OCI-LY1 (cell line): ENCODE measurements at regions not wholly inside any gene's neighbourhood (a gene's known extent, or its start where the extent isn't known, plus 50 kb on each side); places are given as distances from the start of the nearest gene placed in this dataset.

ENCODE experiments used
- EZH2 ChIP-seq: fragments of 200-600 bp; sonication (generic), shearing (Covaris generic); IDR thresholded peaks from 2 replicates; pipeline ENCODE4 v1.8.0; 2017; ENCODE audit warnings: borderline replicate concordance, mixed run types, mild to moderate bottlenecking, antibody characterized with exemption, low read length, moderate library complexity, mixed read lengths
- TF ChIP-seq, protein P1 (sequence below): fragments of 200-600 bp; sonication (generic), shearing (Covaris generic); IDR thresholded peaks from 2 replicates; pipeline ENCODE4 v1.5.1; 2017; ENCODE audit warnings: mild to moderate bottlenecking, antibody characterized with exemption, low read length, moderate library complexity, mixed read lengths

DNA sequence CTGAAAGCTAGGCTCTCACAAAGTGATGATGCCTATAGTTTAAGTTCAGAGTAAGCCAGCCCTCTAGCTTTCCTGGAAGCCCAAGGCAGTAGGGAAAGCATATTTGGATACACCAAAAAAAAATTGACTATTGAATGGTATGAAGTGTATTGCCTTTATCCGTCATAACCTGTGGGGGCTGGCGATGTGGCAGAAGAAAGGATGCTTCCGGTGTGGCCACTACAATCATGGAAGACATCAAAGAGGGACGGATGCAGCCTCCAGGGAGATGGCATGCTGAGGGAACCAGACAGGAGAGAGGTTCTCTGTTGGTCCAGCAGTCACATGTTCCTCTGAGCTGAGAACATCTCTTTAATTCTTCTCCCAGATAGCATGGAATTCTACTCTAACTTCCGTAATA, 170.3 kb downstream of the TMEM18 start:
- TF ChIP-seq, protein P1, sequence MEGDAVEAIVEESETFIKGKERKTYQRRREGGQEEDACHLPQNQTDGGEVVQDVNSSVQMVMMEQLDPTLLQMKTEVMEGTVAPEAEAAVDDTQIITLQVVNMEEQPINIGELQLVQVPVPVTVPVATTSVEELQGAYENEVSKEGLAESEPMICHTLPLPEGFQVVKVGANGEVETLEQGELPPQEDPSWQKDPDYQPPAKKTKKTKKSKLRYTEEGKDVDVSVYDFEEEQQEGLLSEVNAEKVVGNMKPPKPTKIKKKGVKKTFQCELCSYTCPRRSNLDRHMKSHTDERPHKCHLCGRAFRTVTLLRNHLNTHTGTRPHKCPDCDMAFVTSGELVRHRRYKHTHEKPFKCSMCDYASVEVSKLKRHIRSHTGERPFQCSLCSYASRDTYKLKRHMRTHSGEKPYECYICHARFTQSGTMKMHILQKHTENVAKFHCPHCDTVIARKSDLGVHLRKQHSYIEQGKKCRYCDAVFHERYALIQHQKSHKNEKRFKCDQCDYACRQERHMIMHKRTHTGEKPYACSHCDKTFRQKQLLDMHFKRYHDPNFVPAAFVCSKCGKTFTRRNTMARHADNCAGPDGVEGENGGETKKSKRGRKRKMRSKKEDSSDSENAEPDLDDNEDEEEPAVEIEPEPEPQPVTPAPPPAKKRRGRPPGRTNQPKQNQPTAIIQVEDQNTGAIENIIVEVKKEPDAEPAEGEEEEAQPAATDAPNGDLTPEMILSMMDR: no peak
- no peak for TF ChIP-seq EZH2
